Erythroblast (primary cell): ENCODE measurements at regions not wholly inside any gene's neighbourhood (a gene's known extent, or its start where the extent isn't known, plus 50 kb on each side); places are given as distances from the start of the nearest gene placed in this dataset.

Experiments used
- DNase-seq, 2 experiments: peaks; one replicate each; lab custom pipeline; 2025; lab: John Stamatoyannopoulos, UW
- GATA1 ChIP-seq: IDR thresholded peaks from 2 replicates; pipeline ENCODE4 v1.6.1; 2011; ENCODE audit warnings: low read depth, mild to moderate bottlenecking, control low read depth, low read length, moderate library complexity
- POLR2A ChIP-seq: IDR thresholded peaks from 2 replicates; pipeline ENCODE4 v1.6.1; 2011; ENCODE audit warnings: mild to moderate bottlenecking, low read length

- TF ChIP-seq GATA1 (no peak), POLR2A (no peak)
- DNase-seq: no peak
Observed at GRCh38 chr1:163674236-163674635, 352.5 kb downstream of the NUF2 start.

- TF ChIP-seq POLR2A: no peak
- TF ChIP-seq GATA1: no peak
- no peak for DNase-seq
Observed at GRCh38 chr1:163684785-163685184, 363.0 kb downstream of the NUF2 start.

- no peak for TF ChIP-seq GATA1
- DNase-seq: no peak
Observed at GRCh38 chr1:163692266-163692665, 370.5 kb downstream of the NUF2 start.

- DNase-seq: no peak
- no peak for TF ChIP-seq GATA1
- TF ChIP-seq POLR2A: no peak
Observed at GRCh38 chr1:163697137-163697536, 375.4 kb downstream of the NUF2 start.

GRCh38 chr1:163701783-163702374 is 380.1 kb downstream of the NUF2 start:
- TF ChIP-seq POLR2A (no peak), GATA1 (no peak)
- no peak for DNase-seq

GRCh38 chr1:163703794-163704193 is 382.0 kb downstream of the NUF2 start:
- no peak for DNase-seq
- TF ChIP-seq GATA1: no peak
- TF ChIP-seq POLR2A: no peak

- no peak for DNase-seq
- TF ChIP-seq POLR2A (no peak), GATA1 (no peak)
Observed at GRCh38 chr1:163706915-163707314, 385.2 kb downstream of the NUF2 start.

- TF ChIP-seq GATA1 (no peak), POLR2A (no peak)
- DNase-seq: no peak
Observed at GRCh38 chr1:163709636-163710035, 387.9 kb downstream of the NUF2 start.

- DNase-seq: no peak
- TF ChIP-seq POLR2A (no peak), GATA1 (no peak)
Observed at GRCh38 chr1:163712321-163712720, 390.6 kb downstream of the NUF2 start.

GRCh38 chr1:163720294-163720693 is 398.5 kb downstream of the NUF2 start:
- no peak for TF ChIP-seq GATA1
- DNase-seq: no peak

- TF ChIP-seq GATA1 (no peak), POLR2A (no peak)
- no peak for DNase-seq
Observed at GRCh38 chr1:163725551-163725950, 403.8 kb downstream of the NUF2 start.

GRCh38 chr1:163730411-163730821 is 408.7 kb downstream of the NUF2 start:
- no peak for DNase-seq
- TF ChIP-seq GATA1 (no peak), POLR2A (no peak)

- DNase-seq: no peak
- TF ChIP-seq GATA1: no peak
- no peak for TF ChIP-seq POLR2A
Observed at GRCh38 chr1:163737261-163737660, 415.5 kb downstream of the NUF2 start.

- TF ChIP-seq GATA1 (no peak), POLR2A (no peak)
- DNase-seq: no peak
Observed at GRCh38 chr1:163744301-163744887, 422.6 kb downstream of the NUF2 start.

GRCh38 chr1:163745204-163745603 is 423.4 kb downstream of the NUF2 start:
- DNase-seq: no peak
- no peak for TF ChIP-seq POLR2A
- TF ChIP-seq GATA1: no peak
